AG10803 (cell line): ENCODE measurements at regions not wholly inside any gene's neighbourhood (a gene's known extent, or its start where the extent isn't known, plus 50 kb on each side); places are given as distances from the start of the nearest gene placed in this dataset.

Experiments
- DNase-seq: peaks from one replicate; pipeline ENCODE4 v3.0.0; 2010; ENCODE audit warnings: low read depth
- H3K4me3 ChIP-seq: 2 replicates; pipeline ENCODE4 v1.5.1; 2011; ENCODE audit warnings: mild to moderate bottlenecking, low read length, control low read depth
- TF ChIP-seq, protein P1 (sequence below): conservative IDR thresholded peaks from 2 replicates; pipeline ENCODE4 v1.5.1; 2011; ENCODE audit warnings: mild to moderate bottlenecking, low read length, control low read depth, inconsistent platforms

DNA sequence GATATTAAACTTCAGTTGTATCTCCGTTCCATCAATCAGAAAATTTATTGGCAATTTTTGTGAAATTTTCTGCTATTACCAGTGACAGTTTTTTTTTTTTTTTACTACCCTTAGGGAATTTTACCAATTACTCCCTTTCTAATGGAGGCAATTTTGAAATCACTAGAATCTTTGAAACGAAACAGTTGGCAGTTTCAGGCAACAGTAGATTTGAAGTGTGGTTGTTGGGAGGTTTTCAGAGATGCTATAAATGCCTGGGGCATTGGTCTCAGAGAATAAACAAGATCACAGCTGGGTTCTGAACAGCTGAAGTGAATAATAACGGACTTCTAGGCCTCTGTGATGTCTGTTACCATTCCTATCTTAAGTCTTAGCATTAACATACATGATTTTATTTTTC, 535.9 kb upstream of the POT1 start:
- DNase-seq, result no peak
- H3K4me3 ChIP-seq, result no peak overlapping the region
- TF ChIP-seq, protein P1, sequence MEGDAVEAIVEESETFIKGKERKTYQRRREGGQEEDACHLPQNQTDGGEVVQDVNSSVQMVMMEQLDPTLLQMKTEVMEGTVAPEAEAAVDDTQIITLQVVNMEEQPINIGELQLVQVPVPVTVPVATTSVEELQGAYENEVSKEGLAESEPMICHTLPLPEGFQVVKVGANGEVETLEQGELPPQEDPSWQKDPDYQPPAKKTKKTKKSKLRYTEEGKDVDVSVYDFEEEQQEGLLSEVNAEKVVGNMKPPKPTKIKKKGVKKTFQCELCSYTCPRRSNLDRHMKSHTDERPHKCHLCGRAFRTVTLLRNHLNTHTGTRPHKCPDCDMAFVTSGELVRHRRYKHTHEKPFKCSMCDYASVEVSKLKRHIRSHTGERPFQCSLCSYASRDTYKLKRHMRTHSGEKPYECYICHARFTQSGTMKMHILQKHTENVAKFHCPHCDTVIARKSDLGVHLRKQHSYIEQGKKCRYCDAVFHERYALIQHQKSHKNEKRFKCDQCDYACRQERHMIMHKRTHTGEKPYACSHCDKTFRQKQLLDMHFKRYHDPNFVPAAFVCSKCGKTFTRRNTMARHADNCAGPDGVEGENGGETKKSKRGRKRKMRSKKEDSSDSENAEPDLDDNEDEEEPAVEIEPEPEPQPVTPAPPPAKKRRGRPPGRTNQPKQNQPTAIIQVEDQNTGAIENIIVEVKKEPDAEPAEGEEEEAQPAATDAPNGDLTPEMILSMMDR, result no peak

DNA sequence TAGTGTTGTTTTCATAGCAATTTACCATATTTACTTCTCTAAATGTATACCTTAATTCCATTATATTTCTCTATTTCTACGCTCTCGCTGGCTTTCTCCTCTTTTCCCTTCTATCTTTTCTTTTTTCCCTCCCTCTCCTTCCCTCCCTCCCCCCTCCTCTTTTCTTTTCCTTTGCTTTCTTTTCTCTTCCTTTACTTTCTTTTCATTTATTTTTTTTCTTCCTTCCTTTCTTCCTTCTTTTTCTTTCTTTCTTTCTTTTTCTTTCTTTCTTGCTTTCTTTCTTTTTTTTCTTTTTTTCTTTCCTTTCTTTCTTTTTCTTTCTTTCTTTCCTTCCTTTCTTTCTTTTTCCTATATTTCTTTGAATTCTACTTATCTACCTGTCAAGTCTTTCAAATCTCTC, 533.0 kb upstream of the POT1 start:
- H3K4me3 ChIP-seq, result no peak overlapping the region
- TF ChIP-seq, protein P1, result no peak
- no peak for DNase-seq

DNA sequence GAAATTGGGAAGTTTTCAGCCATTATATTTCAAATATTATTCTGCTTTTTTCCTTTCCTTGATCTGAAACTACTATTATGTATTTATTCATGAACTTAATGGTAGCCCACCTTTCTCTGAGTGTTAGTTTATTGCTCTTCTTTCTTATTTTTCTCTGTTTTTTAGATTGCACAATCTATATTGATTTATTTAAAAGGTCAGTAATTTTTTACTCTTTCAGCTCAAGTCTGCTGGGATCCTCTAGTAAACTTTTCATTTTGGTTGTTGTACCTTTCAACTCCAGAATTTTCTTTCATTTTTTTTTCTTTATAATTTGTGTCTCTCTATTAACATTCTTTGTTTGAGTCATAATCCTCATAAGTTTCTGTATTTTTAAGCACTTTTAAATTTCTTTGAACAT, 529.4 kb upstream of the POT1 start:
- no peak for DNase-seq
- no peak overlapping the region for H3K4me3 ChIP-seq
- TF ChIP-seq, protein P1, result no peak

DNA sequence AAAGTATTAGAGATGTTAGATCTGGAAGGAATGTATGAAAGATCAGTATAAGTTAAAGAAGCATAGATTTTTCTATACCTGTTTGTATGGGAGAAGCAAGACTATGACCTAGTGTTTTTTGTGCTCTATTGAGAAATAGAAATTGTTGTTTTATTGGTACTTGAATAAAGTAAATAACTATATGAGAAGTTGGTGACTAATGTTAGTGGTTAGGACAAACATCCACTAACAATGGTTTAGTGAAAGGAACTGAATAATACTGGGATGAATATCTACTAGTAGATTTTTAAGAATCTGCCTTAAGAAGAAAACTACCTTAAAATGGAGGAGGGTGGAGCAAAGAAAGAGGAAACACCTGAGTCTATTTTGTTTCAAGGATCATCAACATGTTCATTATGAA, 521.1 kb upstream of the POT1 start:
- no peak for DNase-seq
- no peak overlapping the region for H3K4me3 ChIP-seq

DNA sequence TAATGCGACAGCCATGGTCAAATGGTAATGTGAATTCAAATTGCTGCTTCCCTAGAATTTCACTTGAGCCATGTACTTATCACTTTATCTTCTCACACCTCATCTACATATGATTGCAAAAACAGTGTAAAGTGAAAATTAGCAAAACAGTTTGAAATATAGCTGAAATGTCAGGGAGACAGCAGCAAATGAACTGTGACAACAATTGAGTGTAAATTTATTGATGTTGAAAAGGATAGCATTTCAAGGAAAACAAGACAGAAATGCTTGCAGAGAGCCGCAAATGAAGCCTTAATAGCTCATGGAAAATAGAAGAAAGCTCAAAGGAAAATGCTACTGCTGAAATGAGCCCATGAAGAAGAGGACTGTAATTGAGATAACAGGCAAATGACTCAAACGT, 516.2 kb upstream of the POT1 start:
- no peak for DNase-seq
- H3K4me3 ChIP-seq, result no peak overlapping the region
- TF ChIP-seq, protein P1, result no peak

More for the DNA sequence above, 521.1 kb upstream of the POT1 start:
- TF ChIP-seq, protein P1, result no peak

DNA sequence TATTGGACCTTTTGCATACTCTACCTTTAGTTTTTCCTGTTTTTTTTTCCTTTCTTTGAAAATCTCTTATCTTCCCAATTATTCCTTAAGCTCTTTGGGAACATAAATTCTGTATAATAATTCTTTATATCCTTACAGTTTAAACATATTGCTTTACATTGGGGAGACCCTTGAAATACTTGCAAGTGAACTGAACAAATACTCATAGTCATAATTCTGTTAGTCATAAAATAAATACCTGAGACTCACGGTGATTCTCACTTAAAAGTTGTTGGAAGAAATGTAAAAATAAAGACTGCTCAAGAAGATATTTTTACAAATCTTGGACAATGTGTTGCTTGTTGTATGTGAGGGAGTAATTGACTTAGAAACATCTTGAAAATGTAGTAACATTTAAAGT, 515.2 kb upstream of the POT1 start:
- no peak for DNase-seq
- TF ChIP-seq, protein P1, result no peak
- no peak overlapping the region for H3K4me3 ChIP-seq

DNA sequence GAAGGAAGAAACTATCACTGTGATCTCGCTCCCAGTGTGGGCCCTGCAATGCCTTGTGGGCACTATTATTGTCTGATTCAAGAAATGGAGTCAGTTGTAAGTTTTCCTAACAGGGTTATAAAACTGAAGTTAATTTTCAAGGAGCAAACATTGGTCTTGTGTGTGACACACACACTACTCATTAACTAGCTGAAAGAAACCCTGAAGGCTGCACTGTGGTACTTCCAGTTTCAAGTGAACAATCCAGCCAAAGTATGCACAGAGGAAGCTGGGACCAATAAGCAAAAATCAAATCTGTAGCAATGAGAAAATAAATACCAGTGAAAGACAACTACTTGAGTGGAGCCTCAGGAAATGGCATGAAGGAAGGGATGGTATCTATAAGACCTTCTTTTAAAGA, 506.6 kb upstream of the POT1 start:
- TF ChIP-seq, protein P1, result no peak
- H3K4me3 ChIP-seq, result no peak overlapping the region
- no peak for DNase-seq
